ENCODE measurements at regions not wholly inside any gene's neighbourhood (a gene's known extent, or its start where the extent isn't known, plus 50 kb on each side); places are given as distances from the start of the nearest gene placed in this dataset.

DNA sequence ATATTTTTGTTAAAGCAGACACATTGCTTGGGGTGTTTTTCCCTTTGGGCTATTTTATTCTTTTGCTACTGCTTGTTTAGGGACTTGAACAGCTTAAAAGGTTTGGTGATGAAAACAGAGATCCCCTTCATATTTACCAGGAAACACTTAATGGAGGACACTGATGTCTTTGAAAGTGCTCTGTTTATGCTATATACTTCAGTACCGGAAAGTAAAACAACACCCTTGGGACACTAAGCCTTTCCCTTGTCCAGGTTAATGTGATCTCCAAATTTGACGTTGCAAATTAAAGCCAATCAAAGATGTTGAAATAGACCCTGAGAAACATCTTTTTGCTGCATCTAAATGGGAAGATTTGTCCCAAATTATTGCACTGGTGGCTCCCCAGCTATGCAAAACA, 564.6 kb upstream of the PKDCC start:
- 70 to 86% (median 77%) methylated on average over 2 of the region's 2 CpGs for WGBS, 5 donors
- Histone ChIP-seq H3K36me3 (no peaks in the 10 kb centered on the region), H3K4me3 (no peak overlapping the region), H3K4me1 (peaks cover 0 to 4% (median 1%) of the 10 kb centered on the region in 6 donors), H3K27me3 (replicated peaks in 1 of 7) (no peaks in the 10 kb centered on the region), H3K27ac (no peak overlapping the region), H3K9me3 (no peaks in the 10 kb centered on the region)
- no peak for DNase-seq
- intact Hi-C loops (cut with DNase I; ENCODE audit: low total_unique reads), result no loop called here
- TF ChIP-seq CTCF (IDR thresholded peaks at IDR 0.05 in 8 of 11, conservative IDR thresholded peaks at IDR 0.05 in 3 of 11) (no peak), POLR2AphosphoS5 (IDR thresholded peaks at IDR 0.05) (no peak), POLR2A (IDR thresholded peaks at IDR 0.05) (no peak)

DNA sequence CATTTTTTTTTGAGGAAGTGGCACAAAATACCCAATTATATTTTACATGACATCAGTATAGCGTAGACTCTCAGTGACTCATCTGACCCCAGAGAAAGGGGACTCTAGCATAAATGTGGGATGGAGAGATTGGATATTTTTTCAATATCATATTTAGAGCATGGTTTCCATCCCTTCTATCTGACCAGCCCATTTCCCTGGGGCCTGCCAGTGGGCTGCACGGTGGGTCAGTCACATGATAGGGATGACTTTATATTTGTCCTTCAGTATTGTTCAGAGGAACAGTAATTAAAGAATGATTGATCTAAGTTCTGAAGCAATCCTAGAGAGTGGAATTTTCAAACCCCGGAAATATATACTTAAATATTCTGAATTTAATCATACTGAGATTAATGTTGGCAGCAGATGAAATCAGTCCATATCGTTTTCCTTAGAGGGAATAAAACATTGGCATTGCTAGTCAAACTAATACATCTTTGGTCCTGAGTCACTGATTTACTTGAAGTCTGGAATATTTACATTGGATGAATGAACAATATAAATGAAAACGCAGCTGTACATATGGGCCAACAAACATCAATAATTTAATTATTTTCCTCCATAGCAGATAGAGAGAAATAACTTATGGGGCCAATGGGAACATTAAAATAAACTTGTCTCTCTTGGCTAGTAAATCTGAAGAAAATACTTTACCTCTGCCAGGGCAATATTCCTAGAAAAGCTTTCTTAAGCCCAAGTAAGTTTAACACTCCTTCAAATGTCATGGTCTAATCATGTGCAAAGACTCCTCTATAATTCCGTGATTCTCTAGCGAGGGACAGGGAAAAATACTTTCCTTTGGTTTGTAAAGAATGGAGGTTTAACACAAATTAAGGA, 563.6 kb upstream of the PKDCC start:
- no peak for DNase-seq
- intact Hi-C loops (cut with DNase I; ENCODE audit: low total_unique reads), result no loop called here
- WGBS, 5 donors, result 74 to 86% (median 82%) methylated on average over 7 of the region's 7 CpGs
- H3K27me3 ChIP-seq (replicated peaks in 1 of 7), result no peaks in the 10 kb centered on the region
- H3K4me1 ChIP-seq, result peaks cover 0 to 10% (median 6%) of the 10 kb centered on the region in 6 donors
- H3K36me3 ChIP-seq, result no peaks in the 10 kb centered on the region
- no peaks in the 10 kb centered on the region for H3K9me3 ChIP-seq
- no peak overlapping the region for H3K27ac ChIP-seq
- TF ChIP-seq POLR2A (IDR thresholded peaks at IDR 0.05) (no peak), POLR2AphosphoS5 (IDR thresholded peaks at IDR 0.05) (no peak), CTCF (IDR thresholded peaks at IDR 0.05 in 8 of 11, conservative IDR thresholded peaks at IDR 0.05 in 3 of 11) (no peak)
- no peak overlapping the region for H3K4me3 ChIP-seq

DNA sequence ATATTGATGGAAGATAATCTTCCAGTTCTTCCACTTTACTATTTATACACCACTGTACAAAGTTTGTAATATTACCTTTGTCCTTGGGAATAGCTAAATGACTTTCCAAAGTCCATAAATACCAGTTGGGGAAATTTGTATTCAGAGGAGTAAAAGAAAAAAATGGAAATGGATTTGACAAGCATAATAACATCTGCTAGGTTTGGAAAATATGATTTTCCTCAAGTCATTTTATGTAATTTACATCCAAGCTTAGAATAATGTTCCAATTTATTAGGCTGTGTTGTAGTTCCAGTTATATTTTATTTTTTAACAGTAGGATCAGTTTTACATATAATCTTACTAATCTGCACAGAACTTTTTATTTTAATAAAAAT, 563.0 kb upstream of the PKDCC start:
- TF ChIP-seq POLR2A (IDR thresholded peaks at IDR 0.05) (no peak), POLR2AphosphoS5 (IDR thresholded peaks at IDR 0.05) (no peak), CTCF (IDR thresholded peaks at IDR 0.05 in 8 of 11, conservative IDR thresholded peaks at IDR 0.05 in 3 of 11) (no peak)
- DNase-seq, result no peak

GRCh38 chr2:41486948-41487347, 560.9 kb upstream of the PKDCC start:
- no peaks in the 10 kb centered on the region for H3K27me3 ChIP-seq (replicated peaks in 1 of 7)
- TF ChIP-seq CTCF (IDR thresholded peaks at IDR 0.05 in 8 of 11, conservative IDR thresholded peaks at IDR 0.05 in 3 of 11) (no peak), POLR2A (IDR thresholded peaks at IDR 0.05) (no peak), POLR2AphosphoS5 (IDR thresholded peaks at IDR 0.05) (no peak)
- intact Hi-C loops (cut with DNase I; ENCODE audit: low total_unique reads), result no loop called here
- no peak overlapping the region for H3K4me3 ChIP-seq
- peaks cover 0 to 12% (median 2%) of the 10 kb centered on the region in 8 donors for H3K9me3 ChIP-seq
- no peak for DNase-seq
- H3K4me1 ChIP-seq, result peaks cover 0 to 10% (median 6%) of the 10 kb centered on the region in 6 donors
- no peaks in the 10 kb centered on the region for H3K36me3 ChIP-seq
- no peak overlapping the region for H3K27ac ChIP-seq

More for the DNA sequence above, 563.0 kb upstream of the PKDCC start:
- Histone ChIP-seq H3K27ac (no peak overlapping the region), H3K36me3 (no peaks in the 10 kb centered on the region), H3K4me3 (no peak overlapping the region), H3K9me3 (no peaks in the 10 kb centered on the region), H3K27me3 (replicated peaks in 1 of 7) (no peaks in the 10 kb centered on the region), H3K4me1 (peaks cover 0 to 10% (median 6%) of the 10 kb centered on the region in 6 donors)
- intact Hi-C loops (cut with DNase I; ENCODE audit: low total_unique reads), result no loop called here
